GM19467 (cell line): ENCODE measurements at regions not wholly inside any gene's neighbourhood (a gene's known extent, or its start where the extent isn't known, plus 50 kb on each side); places are given as distances from the start of the nearest gene placed in this dataset.
"Not testable (repeated sequence)": the region's sequence is repeated elsewhere in the genome, so short reads cannot be mapped to it uniquely, and the experiment has no call there.

ENCODE experiments used
- ATAC-seq: cut with Tn5 transposase; IDR thresholded peaks from one replicate; pipeline ENCODE4 v1.9.1; 2021; ENCODE audit warnings: mild to moderate bottlenecking, moderate library complexity; ENCODE audit not compliant: unreplicated experiment

GRCh38 chr21:35511696-35512162 is 462.6 kb upstream of the RUNX1 start:
- ATAC-seq, result no peak

GRCh38 chr21:35510957-35511695 is 462.0 kb upstream of the RUNX1 start:
- ATAC-seq, result no peak

GRCh38 chr21:35510294-35510693 is 461.2 kb upstream of the RUNX1 start:
- no peak for ATAC-seq

- ATAC-seq, result no peak
Measured at GRCh38 chr21:35509001-35509704, 460.1 kb upstream of the RUNX1 start.

- ATAC-seq, result no peak
Measured at GRCh38 chr21:35508139-35508888, 459.2 kb upstream of the RUNX1 start.

- no peak for ATAC-seq
Measured at GRCh38 chr21:35507181-35507759, 458.2 kb upstream of the RUNX1 start.

GRCh38 chr21:35506771-35507170 is 457.7 kb upstream of the RUNX1 start:
- no peak for ATAC-seq

- ATAC-seq, result no peak
Measured at GRCh38 chr21:35506352-35506751, 457.2 kb upstream of the RUNX1 start.

- no peak for ATAC-seq
Measured at GRCh38 chr21:35504951-35505466, 455.9 kb upstream of the RUNX1 start.

- ATAC-seq, result no peak
Measured at GRCh38 chr21:35504277-35504676, 455.2 kb upstream of the RUNX1 start.

GRCh38 chr21:35503671-35504070 is 454.6 kb upstream of the RUNX1 start:
- ATAC-seq, result no peak

- no peak for ATAC-seq
Measured at GRCh38 chr21:35502821-35503220, 453.7 kb upstream of the RUNX1 start.

- ATAC-seq, result not testable (repeated sequence)
Measured at GRCh38 chr21:35497522-35497921, 448.4 kb upstream of the RUNX1 start.

- ATAC-seq, result no peak
Measured at GRCh38 chr21:35491920-35492678, 443.0 kb upstream of the RUNX1 start.

GRCh38 chr21:35491114-35491513 is 442.0 kb upstream of the RUNX1 start:
- no peak for ATAC-seq

GRCh38 chr21:35489389-35489980 is 440.4 kb upstream of the RUNX1 start:
- ATAC-seq, result no peak

GRCh38 chr21:35488946-35489345 is 439.8 kb upstream of the RUNX1 start:
- no peak for ATAC-seq

- ATAC-seq, result no peak
Measured at GRCh38 chr21:35485364-35485763, 436.3 kb upstream of the RUNX1 start.

- ATAC-seq, result no peak
Measured at GRCh38 chr21:35484851-35485250, 435.7 kb upstream of the RUNX1 start.

- ATAC-seq, result no peak
Measured at GRCh38 chr21:35484032-35484431, 434.9 kb upstream of the RUNX1 start.
